HG03045 (cell line): ENCODE measurements at regions not wholly inside any gene's neighbourhood (a gene's known extent, or its start where the extent isn't known, plus 50 kb on each side); places are given as distances from the start of the nearest gene placed in this dataset.

Experiments used
- ATAC-seq: cut with Tn5 transposase; IDR thresholded peaks from one replicate; pipeline ENCODE4 v1.9.1; 2021; ENCODE audit warnings: mild to moderate bottlenecking, moderate library complexity; ENCODE audit not compliant: unreplicated experiment

- ATAC-seq, result no peak
Observed at GRCh38 chr9:79233542-79233941, 338.2 kb upstream of the TLE4 start.

- no peak for ATAC-seq
Observed at GRCh38 chr9:79236466-79236865, 335.3 kb upstream of the TLE4 start.

DNA sequence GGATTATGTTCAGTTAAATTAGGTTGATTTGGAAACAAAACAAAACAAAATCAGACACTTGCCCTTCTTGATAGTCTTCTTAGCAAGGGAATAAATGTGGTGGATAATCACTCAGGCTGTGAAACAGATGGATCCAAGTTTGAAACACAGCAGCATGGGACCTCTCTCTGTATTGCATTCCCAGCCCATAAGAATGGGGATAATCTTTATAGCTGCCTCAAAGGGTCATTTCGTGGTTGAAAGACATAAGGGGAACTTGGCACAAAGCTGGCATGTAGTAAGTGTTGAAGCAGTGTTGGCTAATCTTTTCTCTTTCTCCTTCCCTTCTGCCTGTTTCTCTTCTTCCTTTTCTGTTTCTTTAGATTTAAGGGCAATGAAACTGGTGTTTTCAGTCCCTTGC is 333.9 kb upstream of the TLE4 start:
- no peak for ATAC-seq

GRCh38 chr9:79240774-79241173 is 331.0 kb upstream of the TLE4 start:
- no peak for ATAC-seq

- no peak for ATAC-seq
Observed at GRCh38 chr9:79242489-79242888, 329.3 kb upstream of the TLE4 start.

DNA sequence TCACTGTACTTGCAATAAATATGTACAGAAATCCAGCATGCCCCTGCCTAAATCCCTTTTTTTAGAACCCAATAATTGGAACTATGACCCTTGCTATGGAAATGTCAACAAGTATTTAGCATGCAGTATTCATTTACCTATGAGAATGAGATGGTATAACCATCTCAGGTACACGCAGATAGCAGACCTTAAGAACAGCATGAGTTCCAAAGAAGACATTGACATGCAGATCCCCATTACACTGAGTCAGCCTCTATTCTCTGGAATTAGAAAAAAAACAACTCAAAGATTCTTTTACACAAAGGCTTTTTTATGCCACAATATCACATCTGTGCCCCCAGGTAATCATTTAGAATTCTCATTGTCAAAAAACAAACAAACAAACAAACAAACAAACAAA is 325.6 kb upstream of the TLE4 start:
- no peak for ATAC-seq

- ATAC-seq, result no peak
Observed at GRCh38 chr9:79247021-79247420, 324.7 kb upstream of the TLE4 start.

- no peak for ATAC-seq
Observed at GRCh38 chr9:79250806-79251205, 321.0 kb upstream of the TLE4 start.

DNA sequence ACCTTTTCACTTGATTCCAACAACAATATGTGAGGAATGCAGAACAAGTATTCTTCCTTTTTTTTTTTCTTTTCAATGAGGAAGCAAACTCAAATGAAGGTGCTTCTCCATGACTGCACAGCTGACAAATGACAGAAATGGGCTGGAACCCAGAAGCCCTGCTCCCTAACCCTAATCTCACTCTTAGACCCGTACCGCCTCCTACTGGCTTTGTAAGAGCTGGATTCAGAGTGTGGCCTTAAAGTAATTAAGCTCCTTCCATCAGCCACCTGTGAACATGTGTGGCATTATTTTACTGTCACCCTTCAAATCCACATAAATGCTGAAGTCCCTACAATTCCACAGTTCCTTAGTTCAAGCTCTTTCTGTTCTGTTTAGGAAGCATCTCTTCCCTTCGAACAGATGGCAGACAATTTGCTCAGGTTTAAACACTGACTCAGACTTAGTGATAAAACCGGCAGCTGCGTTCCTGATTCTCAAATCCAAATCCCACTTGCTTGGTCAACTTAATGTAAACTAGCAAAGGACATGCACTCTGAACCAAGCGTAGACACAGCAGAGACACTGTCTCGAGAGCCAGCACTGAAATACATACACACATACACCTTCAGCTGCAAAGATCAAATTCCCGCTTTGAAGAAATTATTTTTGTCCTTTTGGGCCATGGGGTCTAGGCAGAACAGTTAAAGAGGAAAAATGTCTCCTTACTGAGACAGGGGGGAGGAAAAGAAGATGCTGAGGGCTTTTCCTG is 316.7 kb upstream of the TLE4 start:
- no peak for ATAC-seq

- ATAC-seq, result no peak
Observed at GRCh38 chr9:79255651-79256260, 316.0 kb upstream of the TLE4 start.

- no peak for ATAC-seq
Observed at GRCh38 chr9:79256691-79257213, 315.0 kb upstream of the TLE4 start.

- ATAC-seq, result no peak
Observed at GRCh38 chr9:79257228-79257781, 314.5 kb upstream of the TLE4 start.

DNA sequence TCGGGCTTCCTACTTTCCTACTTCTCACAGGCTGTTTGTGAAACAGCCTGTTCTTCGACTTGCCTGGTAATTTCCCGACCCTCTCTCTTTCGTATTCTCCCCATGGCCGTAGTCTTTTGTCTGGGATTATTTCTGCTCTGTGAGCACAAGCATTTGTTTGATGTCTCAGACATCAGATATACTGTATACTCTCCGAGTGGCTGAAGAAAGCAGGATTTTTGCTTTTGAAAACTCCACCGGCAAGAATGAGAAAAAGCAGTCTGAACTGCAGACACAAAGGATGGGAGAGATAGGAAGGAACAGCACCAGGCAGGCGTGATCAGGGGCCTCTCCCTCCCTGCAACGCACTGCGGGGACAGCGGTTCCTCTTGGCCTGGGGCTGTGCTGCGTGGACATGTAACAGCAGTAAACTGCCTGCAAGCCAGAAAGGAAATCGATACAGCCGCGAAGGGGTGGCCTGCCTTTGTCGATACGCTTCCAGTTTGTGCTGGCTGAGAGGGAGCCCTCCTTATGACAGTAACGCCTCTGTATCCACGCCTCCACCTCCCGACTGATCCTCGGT is 313.9 kb upstream of the TLE4 start:
- no peak for ATAC-seq

DNA sequence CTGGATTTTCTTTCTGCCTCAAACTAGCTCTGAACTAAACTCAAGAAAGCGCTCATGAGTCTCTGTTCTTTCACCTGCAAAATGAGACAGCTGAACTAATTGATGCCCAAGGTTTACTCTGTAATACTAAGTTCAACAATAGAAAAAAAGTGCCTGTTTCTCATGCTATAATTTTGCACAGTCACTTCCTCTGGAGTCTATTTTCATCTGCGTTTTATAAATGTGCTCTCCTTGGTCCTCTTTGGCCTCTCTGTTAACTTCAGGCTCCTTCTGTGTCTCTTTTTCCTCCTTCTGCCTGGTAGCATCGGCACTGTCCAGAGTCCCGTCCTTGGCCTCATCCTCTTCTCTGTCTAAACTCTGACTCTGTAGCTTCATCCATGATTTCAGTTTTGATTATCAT is 311.9 kb upstream of the TLE4 start:
- ATAC-seq, result no peak

DNA sequence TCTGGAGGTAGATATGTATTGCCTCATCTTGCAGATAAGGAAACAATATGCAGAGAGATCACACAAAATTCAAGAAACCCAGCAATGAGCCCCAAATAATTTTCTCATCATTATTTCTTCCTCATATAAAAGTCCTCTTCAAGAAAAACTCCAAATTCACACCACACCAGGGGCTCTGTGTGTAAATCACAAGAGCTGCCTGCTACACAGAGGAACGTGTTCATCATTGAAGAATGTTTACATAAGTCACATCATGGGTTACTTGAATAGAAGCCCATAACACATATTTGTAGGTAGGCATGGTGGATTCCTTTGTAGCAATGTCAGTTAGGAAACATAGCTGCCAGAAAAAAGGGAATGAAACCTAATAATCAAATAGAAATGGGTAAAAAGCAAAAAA is 308.1 kb upstream of the TLE4 start:
- no peak for ATAC-seq

DNA sequence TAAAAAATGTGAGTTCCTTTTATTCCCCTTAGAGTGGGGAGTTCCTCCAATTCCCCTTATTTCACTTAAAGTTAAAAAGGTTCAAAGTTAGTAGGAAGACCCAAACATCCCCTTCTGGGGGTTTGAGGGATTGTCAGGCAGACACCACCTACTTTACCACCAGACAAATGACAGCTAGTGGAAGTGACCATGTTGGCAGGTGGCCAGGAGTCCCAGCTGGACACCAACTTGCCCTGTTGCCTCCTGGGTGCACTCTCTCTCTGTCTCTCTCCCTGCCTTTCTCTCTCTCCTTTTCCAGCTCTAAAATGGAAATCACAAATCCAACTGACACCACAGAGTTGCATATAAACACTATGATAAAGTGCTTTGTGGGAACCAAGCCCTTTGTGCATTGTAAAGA is 307.7 kb upstream of the TLE4 start:
- no peak for ATAC-seq

DNA sequence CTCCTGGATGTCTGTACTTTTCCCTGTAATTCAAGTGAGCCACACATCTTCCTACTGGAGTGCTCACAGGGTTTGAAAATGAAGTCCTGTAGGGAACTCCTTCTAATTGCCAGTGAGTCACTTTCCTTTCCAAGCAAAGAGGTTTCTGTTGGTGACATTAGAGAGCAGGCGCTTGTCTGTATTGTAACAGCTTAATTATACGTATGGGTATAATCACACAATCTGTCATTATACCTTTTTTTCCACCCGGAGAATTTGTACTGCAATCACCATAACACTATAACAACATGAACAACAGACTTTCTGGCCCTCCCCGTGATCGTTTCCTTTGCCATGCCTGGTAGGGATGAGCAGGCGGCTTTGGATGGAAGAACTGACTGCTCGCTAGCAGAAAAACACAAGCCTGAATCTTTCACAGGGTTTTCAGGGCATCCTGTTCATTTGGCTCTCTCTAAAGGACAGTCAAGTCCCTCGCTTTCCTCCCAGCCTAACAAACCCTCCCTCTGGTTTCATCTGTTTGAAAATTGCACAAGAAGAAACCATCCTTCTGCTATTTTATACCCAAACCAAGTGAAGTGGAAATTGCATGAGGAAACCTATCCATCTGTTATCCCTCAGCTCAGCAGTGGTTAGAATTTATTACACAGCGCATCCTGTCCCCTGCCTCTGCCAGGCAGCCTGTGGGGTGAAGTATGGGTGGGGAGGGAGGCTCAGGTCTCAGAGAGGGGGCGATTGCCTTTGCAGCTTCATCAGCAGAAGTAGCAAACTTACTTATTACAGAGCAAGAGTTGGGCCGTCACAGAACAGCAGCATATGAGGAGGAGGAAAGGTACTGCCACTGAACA is 307.0 kb upstream of the TLE4 start:
- ATAC-seq, result no peak

DNA sequence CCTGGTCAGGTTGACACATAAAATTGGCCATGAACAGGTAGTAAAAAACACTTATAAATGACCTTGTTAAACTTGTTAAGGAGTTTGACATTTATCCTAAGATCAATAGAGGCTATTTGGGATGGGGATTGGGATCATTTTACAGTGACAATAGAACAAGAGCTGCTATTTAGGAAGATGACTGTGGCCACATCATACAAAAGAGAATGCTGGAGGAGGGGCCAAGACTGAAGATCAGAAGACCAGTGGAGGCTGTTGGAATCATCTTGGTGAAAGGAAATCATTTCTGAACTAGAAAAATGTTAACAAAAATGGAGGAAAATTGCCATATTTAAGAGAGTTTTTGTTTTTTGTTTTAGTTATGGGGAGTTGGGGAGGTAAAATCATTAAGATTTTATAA is 304.8 kb upstream of the TLE4 start:
- ATAC-seq, result no peak

DNA sequence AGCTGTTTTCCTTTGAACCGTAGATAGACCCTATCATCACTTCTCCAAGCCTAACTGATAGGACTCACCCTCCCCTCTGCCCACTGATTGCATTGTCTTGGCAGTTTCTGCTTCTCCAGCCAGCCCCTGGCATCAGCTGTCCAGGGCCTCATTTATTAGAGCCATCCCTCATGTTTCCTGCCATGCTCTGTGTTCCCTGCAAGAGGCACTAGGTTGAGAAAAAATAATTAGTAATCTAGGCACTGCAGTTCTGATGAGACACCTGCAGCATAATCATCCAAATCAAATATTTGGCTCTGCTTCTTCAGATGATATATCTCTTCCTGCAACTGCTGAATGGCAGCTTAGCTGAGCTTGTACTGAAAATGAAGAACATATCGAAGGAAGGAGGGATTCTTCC is 303.0 kb upstream of the TLE4 start:
- no peak for ATAC-seq

- ATAC-seq, result no peak
Observed at GRCh38 chr9:79273311-79273710, 298.5 kb upstream of the TLE4 start.

GRCh38 chr9:79279356-79279755 is 292.4 kb upstream of the TLE4 start:
- no peak for ATAC-seq
